Fibroblast of lung (primary cell): ENCODE measurements at regions not wholly inside any gene's neighbourhood (a gene's known extent, or its start where the extent isn't known, plus 50 kb on each side); places are given as distances from the start of the nearest gene placed in this dataset.

ENCODE experiments used
- CTCF ChIP-seq, 2 donors: IDR thresholded peaks in 1 of 2; conservative IDR thresholded peaks in 1 of 2; 1 replicate in 1 of 2; 2 replicates in 1 of 2; pipeline ENCODE4 v1.5.1; 2011 to 2012; ENCODE audit warnings: low read length in 2 of 2, control low read depth in 1 of 2, inconsistent platforms in 1 of 2, low read depth in 1 of 2, mild to moderate bottlenecking in 1 of 2
- EZH2 ChIP-seq: IDR thresholded peaks from 2 replicates; pipeline ENCODE4 v1.5.1; 2012; ENCODE audit warnings: low read length, control low read depth, mild to moderate bottlenecking; ENCODE audit errors: missing control alignments

- no peak for TF ChIP-seq CTCF (conservative IDR thresholded peaks at IDR 0.05 in 1 of 2, IDR thresholded peaks at IDR 0.05 in 1 of 2; ENCODE audit: low read depth in 1 of 2, low read length in 2 of 2)
- TF ChIP-seq EZH2 = no peak
These were observed 426.7 kb upstream of the FTMT start for GRCh38 chr5:121424976-121425375.
